Upper lobe of right lung (tissue), 1 donor: ENCODE measurements at regions not wholly inside any gene's neighbourhood (a gene's known extent, or its start where the extent isn't known, plus 50 kb on each side); places are given as distances from the start of the nearest gene placed in this dataset.

ENCODE experiments used
- ATAC-seq: fragments of 200-7000 bp; cut with Tn5 transposase; one replicate; pipeline ENCODE4 v1.9.1; 2020; ENCODE audit warnings: mild to moderate bottlenecking, moderate library complexity
- DNase-seq: peaks from one replicate; pipeline ENCODE4 v3.0.0-alpha.2; 2020
- H3K27ac ChIP-seq: fragments of 200-600 bp; one replicate; pipeline ENCODE4 v1.8.0; 2022
- H3K27me3 ChIP-seq: fragments of 200-600 bp; one replicate; pipeline ENCODE4 v1.8.0; 2022; ENCODE audit warnings: mild to moderate bottlenecking
- H3K36me3 ChIP-seq: fragments of 200-600 bp; one replicate; pipeline ENCODE4 v1.8.0; 2022
- H3K4me1 ChIP-seq: fragments of 200-600 bp; one replicate; pipeline ENCODE4 v1.8.0; 2022
- H3K4me3 ChIP-seq: fragments of 200-600 bp; one replicate; pipeline ENCODE4 v1.8.0; 2022; ENCODE audit warnings: mild to moderate bottlenecking
- H3K9me3 ChIP-seq: fragments of 200-600 bp; one replicate; pipeline ENCODE4 v1.8.0; 2022
- CTCF ChIP-seq: fragments of 200-600 bp; IDR thresholded peaks from one replicate; pipeline ENCODE4 v1.8.0; 2022; ENCODE audit warnings: antibody characterized with exemption
- intact Hi-C: fragments of 100-400 bp; cut with DNase I; formaldehyde crosslinking; loops from one replicate; pipeline ENCODE4 v1.11.0; 2022
- donor health status: DM: no; HTN: yes; CAD: no; lungs with severe emphysema.

- no peak for TF ChIP-seq CTCF
- no peak for DNase-seq
- H3K27ac ChIP-seq: no peak overlapping the region
- H3K9me3 ChIP-seq: no peaks in the 10 kb centered on the region
- H3K4me3 ChIP-seq: no peak overlapping the region
- no peak for ATAC-seq
- H3K4me1 ChIP-seq: no peaks in the 10 kb centered on the region
- no peaks in the 10 kb centered on the region for H3K27me3 ChIP-seq
- H3K36me3 ChIP-seq: no peaks in the 10 kb centered on the region
- intact Hi-C loops: no loop called here
These were observed 92.1 kb upstream of the IL12B start for GRCh38 chr5:159422361-159422760.

- Histone ChIP-seq H3K27me3 (no peaks in the 10 kb centered on the region), H3K9me3 (no peaks in the 10 kb centered on the region), H3K4me1 (no peaks in the 10 kb centered on the region), H3K36me3 (no peaks in the 10 kb centered on the region), H3K4me3 (no peak overlapping the region), H3K27ac (no peak overlapping the region)
- no peak for ATAC-seq
- intact Hi-C loops: no loop called here
- DNase-seq: no peak
- no peak for TF ChIP-seq CTCF
These were observed 92.6 kb upstream of the IL12B start for GRCh38 chr5:159422910-159423309.

- H3K27ac ChIP-seq: no peak overlapping the region
- no peaks in the 10 kb centered on the region for H3K9me3 ChIP-seq
- DNase-seq: no peak
- H3K36me3 ChIP-seq: no peaks in the 10 kb centered on the region
- H3K4me3 ChIP-seq: no peak overlapping the region
- intact Hi-C loops: no loop called here
- H3K27me3 ChIP-seq: no peaks in the 10 kb centered on the region
- H3K4me1 ChIP-seq: no peaks in the 10 kb centered on the region
- ATAC-seq: no peak
- no peak for TF ChIP-seq CTCF
These were observed 93.8 kb upstream of the IL12B start for GRCh38 chr5:159424123-159424522.

- no peak for ATAC-seq
- intact Hi-C loops: no loop called here
- no peak for TF ChIP-seq CTCF
- no peak for DNase-seq
- Histone ChIP-seq H3K4me3 (no peak overlapping the region), H3K36me3 (no peaks in the 10 kb centered on the region), H3K9me3 (no peaks in the 10 kb centered on the region), H3K27me3 (no peaks in the 10 kb centered on the region), H3K27ac (no peak overlapping the region), H3K4me1 (no peaks in the 10 kb centered on the region)
These were observed 96.4 kb upstream of the IL12B start for GRCh38 chr5:159426694-159427093.

GRCh38 chr5:159427180-159428012 lies 97.1 kb upstream of the IL12B start:
- Histone ChIP-seq H3K9me3 (no peaks in the 10 kb centered on the region), H3K4me3 (no peak overlapping the region), H3K27me3 (no peaks in the 10 kb centered on the region), H3K36me3 (no peaks in the 10 kb centered on the region), H3K27ac (no peak overlapping the region), H3K4me1 (no peaks in the 10 kb centered on the region)
- no peak for TF ChIP-seq CTCF
- ATAC-seq: no peak
- intact Hi-C loops: no loop called here
- DNase-seq: no peak
